Vagina (tissue), 2 donors: ENCODE measurements at regions not wholly inside any gene's neighbourhood (a gene's known extent, or its start where the extent isn't known, plus 50 kb on each side); places are given as distances from the start of the nearest gene placed in this dataset.

ENCODE experiments used
- DNase-seq, 2 donors: peaks; one replicate each; pipeline ENCODE4 v3.0.0-alpha.2; 2017; ENCODE audit errors: extremely low spot score in 2 of 2
- H3K27ac ChIP-seq: fragments of 200-600 bp; sonication (generic); one replicate; pipeline ENCODE4 v1.5.1; 2019
- H3K27me3 ChIP-seq: fragments of 200-600 bp; sonication (generic); one replicate; pipeline ENCODE4 v1.5.1; 2019
- H3K36me3 ChIP-seq, 2 donors: fragments of 200-600 bp; sonication (generic); one replicate each; pipeline ENCODE4 v1.5.1; 2017 to 2019
- H3K4me1 ChIP-seq: fragments of 200-600 bp; sonication (generic); one replicate; pipeline ENCODE4 v1.5.1; 2019
- H3K4me3 ChIP-seq, 2 donors: fragments of 200-600 bp; sonication (generic); 1 replicate in 1 of 2; 2 replicates in 1 of 2; pipeline ENCODE4 v1.5.1; 2016 to 2019
- H3K9me3 ChIP-seq: fragments of 200-600 bp; sonication (generic); one replicate; pipeline ENCODE4 v1.5.1; 2019
- CTCF ChIP-seq, 3 experiments: fragments of 450-650 bp in 2 of 3; fragments of 200-600 bp in 1 of 3; sonication (generic) in 1 of 3; IDR thresholded peaks; one replicate each; pipeline ENCODE4 v1.5.1; 2017 to 2019; ENCODE audit warnings: antibody characterized with exemption in 3 of 3, mild to moderate bottlenecking in 2 of 3, moderate library complexity in 2 of 3
- POLR2A ChIP-seq, 2 donors: fragments of 450-650 bp; IDR thresholded peaks; one replicate each; pipeline ENCODE4 v1.6.1; 2017; ENCODE audit warnings: antibody characterized with exemption in 2 of 2, mild to moderate bottlenecking in 2 of 2, moderate library complexity in 2 of 2
- POLR2AphosphoS5 ChIP-seq, 2 donors: sonication (generic); formaldehyde crosslinking; IDR thresholded peaks; one replicate each; pipeline ENCODE4 v1.9.0; 2017; ENCODE audit warnings: antibody characterized with exemption in 2 of 2, mild to moderate bottlenecking in 2 of 2, low read depth in 1 of 2; ENCODE audit not compliant: insufficient read depth in 1 of 2
- intact Hi-C: fragments of 100-400 bp; cut with DNase I; formaldehyde crosslinking; loops from one replicate; pipeline ENCODE4 v1.15.1; 2023

GRCh38 chr14:53858345-53858684, 98.3 kb downstream of the BMP4 start:
- Histone ChIP-seq H3K4me1 (no peaks in the 10 kb centered on the region), H3K36me3 (no peaks in the 10 kb centered on the region), H3K27me3 (no peaks in the 10 kb centered on the region), H3K4me3 (no peak overlapping the region), H3K9me3 (no peaks in the 10 kb centered on the region), H3K27ac (no peak overlapping the region)
- no peak for TF ChIP-seq POLR2AphosphoS5 (IDR thresholded peaks at IDR 0.05; ENCODE audit: insufficient read depth in 1 of 2, low read depth in 1 of 2)
- no peak for DNase-seq
- intact Hi-C loops, result no loop called here

GRCh38 chr14:53857625-53858344, 98.8 kb downstream of the BMP4 start:
- Histone ChIP-seq H3K27me3 (no peaks in the 10 kb centered on the region), H3K4me1 (no peaks in the 10 kb centered on the region), H3K4me3 (no peak overlapping the region), H3K27ac (no peak overlapping the region), H3K36me3 (no peaks in the 10 kb centered on the region), H3K9me3 (no peaks in the 10 kb centered on the region)
- no peak for DNase-seq
- intact Hi-C loops, result no loop called here
- TF ChIP-seq CTCF (IDR thresholded peaks at IDR 0.05), result no peak
- TF ChIP-seq POLR2AphosphoS5 (IDR thresholded peaks at IDR 0.05; ENCODE audit: insufficient read depth in 1 of 2, low read depth in 1 of 2), result no peak
- no peak for TF ChIP-seq POLR2A (IDR thresholded peaks at IDR 0.05)

- no peak overlapping the region for H3K27ac ChIP-seq
- H3K36me3 ChIP-seq, result no peaks in the 10 kb centered on the region
- no peak for DNase-seq
- H3K27me3 ChIP-seq, result no peaks in the 10 kb centered on the region
- TF ChIP-seq POLR2A (IDR thresholded peaks at IDR 0.05) (no peak), POLR2AphosphoS5 (IDR thresholded peaks at IDR 0.05; ENCODE audit: insufficient read depth in 1 of 2, low read depth in 1 of 2) (no peak), CTCF (IDR thresholded peaks at IDR 0.05) (no peak)
- no peaks in the 10 kb centered on the region for H3K4me1 ChIP-seq
- H3K4me3 ChIP-seq, result no peak overlapping the region
- no peaks in the 10 kb centered on the region for H3K9me3 ChIP-seq
- intact Hi-C loops, result no loop called here
Observed at GRCh38 chr14:53855574-53855973, 101.1 kb downstream of the BMP4 start.

- Histone ChIP-seq H3K4me1 (no peaks in the 10 kb centered on the region), H3K36me3 (no peaks in the 10 kb centered on the region), H3K9me3 (no peaks in the 10 kb centered on the region), H3K27me3 (no peaks in the 10 kb centered on the region), H3K4me3 (no peak overlapping the region), H3K27ac (no peak overlapping the region)
- TF ChIP-seq POLR2AphosphoS5 (IDR thresholded peaks at IDR 0.05; ENCODE audit: insufficient read depth in 1 of 2, low read depth in 1 of 2), result no peak
- no peak for TF ChIP-seq POLR2A (IDR thresholded peaks at IDR 0.05)
- no peak for TF ChIP-seq CTCF (IDR thresholded peaks at IDR 0.05)
- DNase-seq, result no peak
- intact Hi-C loops, result no loop called here
Observed at GRCh38 chr14:53855127-53855526, 101.5 kb downstream of the BMP4 start.

GRCh38 chr14:53851394-53852090, 105.1 kb downstream of the BMP4 start:
- no peaks in the 10 kb centered on the region for H3K4me1 ChIP-seq
- intact Hi-C loops, result no loop called here
- no peak for DNase-seq
- no peaks in the 10 kb centered on the region for H3K27me3 ChIP-seq
- no peaks in the 10 kb centered on the region for H3K36me3 ChIP-seq
- no peak overlapping the region for H3K27ac ChIP-seq
- no peak for TF ChIP-seq POLR2A (IDR thresholded peaks at IDR 0.05)
- no peak for TF ChIP-seq CTCF (IDR thresholded peaks at IDR 0.05)
- TF ChIP-seq POLR2AphosphoS5 (IDR thresholded peaks at IDR 0.05; ENCODE audit: insufficient read depth in 1 of 2, low read depth in 1 of 2), result no peak
- H3K9me3 ChIP-seq, result no peaks in the 10 kb centered on the region
- H3K4me3 ChIP-seq, result no peak overlapping the region
